K562 (cell line): ENCODE measurements at regions not wholly inside any gene's neighbourhood (a gene's known extent, or its start where the extent isn't known, plus 50 kb on each side); places are given as distances from the start of the nearest gene placed in this dataset.

Experiments
- ATAC-seq: fragments of 200-7000 bp; cut with Tn5 transposase; 3 replicates; pipeline ENCODE4 v1.9.1; 2020; ENCODE audit warnings: moderate library complexity
- BruUV-seq: library from RNA; stranded (reverse); fragments of 400-500 nt; replicated peaks from 2 replicates; lab custom pipeline; 2021; lab: Mats Ljungman, UMichigan
- CTCF ChIA-PET: fragments of 300-600 bp; formaldehyde crosslinking; extraction: SDS; loops from one replicate; lab custom pipeline; 2021; ENCODE audit warnings: low intra/inter-chr PET ratio; lab: Yijun Ruan, JAX
- POLR2A ChIA-PET: fragments of 300-600, 350-650 bp; sonication (Branson Sonifier 250); formaldehyde crosslinking; extraction: SDS; loops from one replicate; lab custom pipeline; 2021; ENCODE audit warnings: antibody characterized with exemption, inconsistent platforms; lab: Yijun Ruan, JAX
- DNase-seq, 4 experiments: peaks; one replicate each; pipeline versions ENCODE4 v3.0.0 to v3.0.0-alpha.2; 2011 to 2018; ENCODE audit warnings: low spot score in 3 of 4, mixed read lengths in 3 of 4; ENCODE audit errors: extremely low read depth in 1 of 4
- FAIRE-seq: peaks from 2 replicates; lab custom pipeline; 2011; peaks lifted over from hg19 to GRCh38; lab: Jason Lieb, UNC
- H2AFZ ChIP-seq: 2 replicates; pipeline ENCODE4 v1.6.0; 2011; ENCODE audit warnings: low read depth, low read length, control low read depth, inconsistent platforms
- H3K27ac ChIP-seq: fragments of 200-600 bp; 3 replicates; pipeline ENCODE4 v1.8.0; 2011; ENCODE audit warnings: low read depth, mild to moderate bottlenecking, control low read depth, inconsistent platforms, low read length, moderate library complexity, mixed read lengths; ENCODE audit errors: extremely low read depth
- H3K27me3 ChIP-seq, 2 experiments: fragments of 300-600 bp in 1 of 2; 2 replicates in 1 of 2; 3 replicates in 1 of 2; pipeline versions ENCODE4 v1.6.0 to v1.8.0; 2011; ENCODE audit warnings: inconsistent platforms in 2 of 2, low read length in 2 of 2, mild to moderate bottlenecking in 1 of 2, mixed read lengths in 1 of 2, moderate library complexity in 1 of 2; ENCODE audit not compliant: control insufficient read depth in 2 of 2, insufficient read depth in 2 of 2
- H3K36me3 ChIP-seq: fragments of 300-600 bp; 3 replicates; pipeline ENCODE4 v1.8.0; 2011; ENCODE audit warnings: mild to moderate bottlenecking, low read length, inconsistent platforms; ENCODE audit not compliant: control insufficient read depth, insufficient read depth
- H3K4me1 ChIP-seq, 2 experiments: fragments of 200-600 bp in 1 of 2; replicated peaks in 1 of 2; 2 replicates in 1 of 2; 3 replicates in 1 of 2; pipeline versions ENCODE4 v1.5.1 to v1.8.0; 2011; ENCODE audit warnings: inconsistent platforms in 2 of 2, low read length in 2 of 2, mild to moderate bottlenecking in 1 of 2, mixed read lengths in 1 of 2, moderate library complexity in 1 of 2; ENCODE audit not compliant: control insufficient read depth in 2 of 2, insufficient read depth in 2 of 2
- H3K4me2 ChIP-seq: 2 replicates; pipeline ENCODE4 v1.6.1; 2011; ENCODE audit warnings: low read length, control low read depth, inconsistent platforms, mixed read lengths; ENCODE audit not compliant: insufficient read depth
- H3K4me3 ChIP-seq: fragments of 200-600 bp; sonication (generic), shearing (Covaris generic); 2 replicates; pipeline ENCODE4 v1.5.1; 2016; ENCODE audit warnings: control low read depth, inconsistent platforms
- H3K79me2 ChIP-seq: fragments of 200-600 bp; 3 replicates; pipeline ENCODE4 v1.8.0; 2011; ENCODE audit warnings: low read length, inconsistent platforms; ENCODE audit not compliant: control insufficient read depth, insufficient read depth
- H3K9ac ChIP-seq, 2 experiments: 2 replicates each; pipeline versions ENCODE4 v1.6.0 to v1.6.1; 2011; ENCODE audit warnings: low read depth in 2 of 2, low read length in 2 of 2, control low read depth in 1 of 2, inconsistent platforms in 1 of 2, mild to moderate bottlenecking in 1 of 2, mixed read lengths in 1 of 2; ENCODE audit not compliant: insufficient read depth in 1 of 2
- H3K9me1 ChIP-seq: one replicate; pipeline ENCODE4 v1.6.0; 2011; ENCODE audit warnings: inconsistent platforms, mild to moderate bottlenecking, low read length, moderate library complexity; ENCODE audit not compliant: control insufficient read depth, insufficient read depth
- H3K9me3 ChIP-seq: replicated peaks from 2 replicates; pipeline ENCODE4 v1.5.1; 2011; ENCODE audit warnings: low read depth, low read length, inconsistent platforms; ENCODE audit not compliant: control insufficient read depth, insufficient read depth
- H4K20me1 ChIP-seq: replicated peaks from 2 replicates; pipeline ENCODE4 v1.6.1; 2011; ENCODE audit warnings: low read length, inconsistent platforms, mixed read lengths; ENCODE audit not compliant: control insufficient read depth, insufficient read depth
- ZNF79 ChIP-seq: fragments of 250-450 bp; sonication (Bioruptor Pico); IDR thresholded peaks from 2 replicates; pipeline ENCODE4 v1.4.0; 2020; ENCODE audit warnings: low read depth, mild to moderate bottlenecking, moderate library complexity
- WGBS: fragments of 100-300 bp; shearing (Covaris generic); methylation state at CpG from one replicate; pipeline ENCODE4 v1.1.6; 2016; ENCODE audit warnings: low coverage, mixed read lengths; ENCODE audit not compliant: insufficient coverage; ENCODE audit errors: missing lambda C conversion rate; 5-methylcytosine and 5-hydroxymethylcytosine counted together
- in situ Hi-C: fragments of 300-500 bp; cut with MboI; formaldehyde crosslinking; loops from 4 replicates; pipeline ENCODE4 v1.15.0; 2018; ENCODE audit warnings: inconsistent platforms, mixed read lengths
- intact Hi-C: fragments of 100-400 bp; cut with micrococcal nuclease; formaldehyde crosslinking; loops from 2 replicates; pipeline ENCODE4 v1.14.2; 2022
- TF ChIP-seq, protein P1 (sequence below), 2 experiments: fragments of 450-650 bp in 1 of 2; IDR thresholded peaks; 2 replicates each; pipeline ENCODE4 v1.6.1; 2011 to 2017; ENCODE audit warnings: low read depth in 2 of 2, antibody characterized with exemption in 1 of 2, borderline replicate concordance in 1 of 2, low read length in 1 of 2, mild to moderate bottlenecking in 1 of 2, mixed read lengths in 1 of 2; ENCODE audit not compliant: control insufficient read depth in 1 of 2

DNA sequence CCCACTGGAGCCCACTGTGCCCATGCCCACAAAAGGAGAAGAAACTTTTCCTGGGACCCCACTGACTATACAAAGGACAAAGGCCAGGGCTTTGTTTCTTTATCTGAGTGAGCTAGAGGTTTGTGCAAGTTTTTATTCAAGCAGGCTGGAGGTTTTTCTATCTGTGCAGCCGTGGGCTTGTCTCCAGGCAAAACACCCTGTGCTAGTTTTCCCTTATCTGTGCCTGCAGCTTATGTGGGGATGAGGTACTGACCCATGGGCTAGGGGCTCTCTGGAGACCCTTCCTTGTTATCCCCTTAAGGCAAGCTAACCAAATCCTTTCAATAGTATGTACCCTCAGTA, 545.5 kb downstream of the ZPLD1 start:
- ATAC-seq (no peak), DNase-seq (no peak), FAIRE-seq (no peak)
- H3K4me3 ChIP-seq: no peak overlapping the region
- no peak overlapping the region for H3K9ac ChIP-seq
- no peaks in the 10 kb centered on the region for H3K79me2 ChIP-seq
- WGBS: 0% methylated on average over 1 of the region's 1 CpG
- CTCF ChIA-PET: no interaction called here
- H3K4me2 ChIP-seq: no peak overlapping the region
- no peak overlapping the region for H3K27ac ChIP-seq
- BruUV-seq: no TSS peak
- in situ Hi-C loops: no loop called here
- H3K36me3 ChIP-seq: no peaks in the 10 kb centered on the region
- intact Hi-C loops: no loop called here
- no peaks in the 10 kb centered on the region for H4K20me1 ChIP-seq
- TF ChIP-seq ZNF79 (CRISPR knock-in tag): no peak
- TF ChIP-seq, all 486 proteins: peak for 0
- H2AFZ ChIP-seq: no peak overlapping the region
- POLR2A ChIA-PET: no interaction called here
- H3K9me1 ChIP-seq: no peaks in the 10 kb centered on the region
- no peaks in the 10 kb centered on the region for H3K9me3 ChIP-seq
- no peaks in the 10 kb centered on the region for H3K4me1 ChIP-seq
- no peaks in the 10 kb centered on the region for H3K27me3 ChIP-seq

DNA sequence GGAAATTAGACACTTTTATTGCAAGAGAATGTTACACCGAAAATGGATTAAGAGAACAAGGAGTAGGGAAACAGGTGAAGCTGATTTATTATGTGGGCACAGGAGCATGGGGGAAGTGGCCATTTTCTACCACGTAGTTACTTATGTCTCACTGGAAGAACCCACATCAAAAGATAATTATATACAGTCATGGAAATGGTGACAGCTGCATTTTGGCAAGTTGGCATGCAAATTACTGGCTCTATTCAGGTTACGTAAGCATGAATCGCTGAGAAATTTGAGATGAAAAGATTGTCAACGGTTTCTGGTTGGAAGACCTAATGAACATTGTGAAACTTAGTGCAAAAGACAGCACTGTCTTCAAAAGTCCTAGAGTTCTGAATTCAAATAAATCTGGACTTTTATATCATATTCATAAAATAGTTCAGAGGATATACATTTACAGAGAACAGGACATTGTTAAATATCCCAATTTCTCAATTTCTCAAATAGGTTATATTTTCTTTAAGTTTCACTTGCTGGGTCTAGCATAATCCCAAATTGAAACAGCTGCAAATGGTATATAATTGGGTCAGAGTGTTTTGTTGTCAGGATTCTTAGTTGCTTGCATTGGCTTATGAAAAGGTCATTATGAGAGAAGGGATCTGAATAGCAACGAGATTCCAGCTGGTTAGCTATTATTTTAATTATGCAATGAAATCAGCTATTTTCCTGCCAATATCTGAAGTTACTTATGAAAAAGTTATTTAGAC, 567.8 kb downstream of the ZPLD1 start:
- ChIA-PET POLR2A (no interaction called here), CTCF (no interaction called here)
- no peak for FAIRE-seq
- H3K4me2 ChIP-seq: no peak overlapping the region
- no peak overlapping the region for H3K27ac ChIP-seq
- H3K79me2 ChIP-seq: no peaks in the 10 kb centered on the region
- WGBS: 0% methylated on average over 6 of the region's 6 CpGs
- no peaks in the 10 kb centered on the region for H3K36me3 ChIP-seq
- no peaks in the 10 kb centered on the region for H4K20me1 ChIP-seq
- H3K9me3 ChIP-seq: no peaks in the 10 kb centered on the region; the same call in 1 of the 2 replicates
- in situ Hi-C loops (no loop called here), intact Hi-C loops (no loop called here)
- TF ChIP-seq, protein P1, sequence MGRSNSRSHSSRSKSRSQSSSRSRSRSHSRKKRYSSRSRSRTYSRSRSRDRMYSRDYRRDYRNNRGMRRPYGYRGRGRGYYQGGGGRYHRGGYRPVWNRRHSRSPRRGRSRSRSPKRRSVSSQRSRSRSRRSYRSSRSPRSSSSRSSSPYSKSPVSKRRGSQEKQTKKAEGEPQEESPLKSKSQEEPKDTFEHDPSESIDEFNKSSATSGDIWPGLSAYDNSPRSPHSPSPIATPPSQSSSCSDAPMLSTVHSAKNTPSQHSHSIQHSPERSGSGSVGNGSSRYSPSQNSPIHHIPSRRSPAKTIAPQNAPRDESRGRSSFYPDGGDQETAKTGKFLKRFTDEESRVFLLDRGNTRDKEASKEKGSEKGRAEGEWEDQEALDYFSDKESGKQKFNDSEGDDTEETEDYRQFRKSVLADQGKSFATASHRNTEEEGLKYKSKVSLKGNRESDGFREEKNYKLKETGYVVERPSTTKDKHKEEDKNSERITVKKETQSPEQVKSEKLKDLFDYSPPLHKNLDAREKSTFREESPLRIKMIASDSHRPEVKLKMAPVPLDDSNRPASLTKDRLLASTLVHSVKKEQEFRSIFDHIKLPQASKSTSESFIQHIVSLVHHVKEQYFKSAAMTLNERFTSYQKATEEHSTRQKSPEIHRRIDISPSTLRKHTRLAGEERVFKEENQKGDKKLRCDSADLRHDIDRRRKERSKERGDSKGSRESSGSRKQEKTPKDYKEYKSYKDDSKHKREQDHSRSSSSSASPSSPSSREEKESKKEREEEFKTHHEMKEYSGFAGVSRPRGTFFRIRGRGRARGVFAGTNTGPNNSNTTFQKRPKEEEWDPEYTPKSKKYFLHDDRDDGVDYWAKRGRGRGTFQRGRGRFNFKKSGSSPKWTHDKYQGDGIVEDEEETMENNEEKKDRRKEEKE (IDR thresholded peaks at IDR 0.05; ENCODE audit: borderline replicate concordance in 1 of 2, control insufficient read depth in 1 of 2, low read depth in 2 of 2, low read length in 1 of 2): no peak
- ATAC-seq: no peak
- H3K4me3 ChIP-seq: no peak overlapping the region
- H3K9me1 ChIP-seq: no peaks in the 10 kb centered on the region
- no TSS peak for BruUV-seq
- DNase-seq: no peak
- H2AFZ ChIP-seq: no peak overlapping the region
- no peaks in the 10 kb centered on the region for H3K27me3 ChIP-seq
- H3K9ac ChIP-seq: no peak overlapping the region
- H3K4me1 ChIP-seq: no peaks in the 10 kb centered on the region
